KMS-11 (cell line): ENCODE measurements at regions not wholly inside any gene's neighbourhood (a gene's known extent, or its start where the extent isn't known, plus 50 kb on each side); places are given as distances from the start of the nearest gene placed in this dataset.

Experiments
- H2AFZ ChIP-seq: fragments of 200-600 bp; sonication (generic); 2 replicates; pipeline ENCODE4 v1.6.1; 2016; ENCODE audit warnings: antibody characterized with exemption, mixed run types, low read depth
- H3K27ac ChIP-seq: fragments of 200-600 bp; sonication (generic); 2 replicates; pipeline ENCODE4 v1.6.1; 2016; ENCODE audit warnings: mild to moderate bottlenecking, mixed run types
- H3K27me3 ChIP-seq: fragments of 200-600 bp; sonication (generic); 2 replicates; pipeline ENCODE4 v1.6.1; 2017; ENCODE audit warnings: mild to moderate bottlenecking, low read depth, mixed run types, moderate library complexity; ENCODE audit not compliant: insufficient read depth
- H3K36me3 ChIP-seq: fragments of 200-600 bp; sonication (generic); 2 replicates; pipeline ENCODE4 v1.6.1; 2017; ENCODE audit warnings: mild to moderate bottlenecking, mixed run types; ENCODE audit not compliant: insufficient read depth
- H3K4me1 ChIP-seq: fragments of 200-600 bp; sonication (generic); 2 replicates; pipeline ENCODE4 v1.6.1; 2016; ENCODE audit warnings: mild to moderate bottlenecking, low read depth, mixed run types; ENCODE audit not compliant: poor library complexity, severe bottlenecking
- H3K4me2 ChIP-seq: fragments of 200-600 bp; sonication (generic); 2 replicates; pipeline ENCODE4 v1.7.0; 2016; ENCODE audit warnings: mild to moderate bottlenecking, mixed run types
- H3K4me3 ChIP-seq: fragments of 200-600 bp; sonication (generic); IDR thresholded peaks from 2 replicates; pipeline ENCODE4 v1.6.1; 2017; ENCODE audit warnings: low read depth, low read length, mixed read lengths; ENCODE audit not compliant: insufficient read depth
- H3K79me2 ChIP-seq: fragments of 200-600 bp; sonication (generic); 2 replicates; pipeline ENCODE4 v1.6.1; 2016; ENCODE audit warnings: low read depth, mixed run types; ENCODE audit not compliant: insufficient read depth
- H3K9ac ChIP-seq: fragments of 200-600 bp; sonication (generic); 2 replicates; pipeline ENCODE4 v1.6.1; 2016; ENCODE audit warnings: mild to moderate bottlenecking, mixed run types
- H4K20me1 ChIP-seq: fragments of 200-600 bp; sonication (generic); 2 replicates; pipeline ENCODE4 v1.6.1; 2016; ENCODE audit warnings: mild to moderate bottlenecking, mixed run types; ENCODE audit not compliant: insufficient read depth
- TF ChIP-seq, protein P1 (sequence below): fragments of 200-600 bp; sonication (generic); conservative IDR thresholded peaks from 2 replicates; pipeline ENCODE4 v1.6.1; 2017; ENCODE audit warnings: low read depth, mild to moderate bottlenecking, antibody characterized with exemption, low read length, moderate library complexity, mixed read lengths

- no peaks in the 10 kb centered on the region for H3K36me3 ChIP-seq
- TF ChIP-seq, protein P1, sequence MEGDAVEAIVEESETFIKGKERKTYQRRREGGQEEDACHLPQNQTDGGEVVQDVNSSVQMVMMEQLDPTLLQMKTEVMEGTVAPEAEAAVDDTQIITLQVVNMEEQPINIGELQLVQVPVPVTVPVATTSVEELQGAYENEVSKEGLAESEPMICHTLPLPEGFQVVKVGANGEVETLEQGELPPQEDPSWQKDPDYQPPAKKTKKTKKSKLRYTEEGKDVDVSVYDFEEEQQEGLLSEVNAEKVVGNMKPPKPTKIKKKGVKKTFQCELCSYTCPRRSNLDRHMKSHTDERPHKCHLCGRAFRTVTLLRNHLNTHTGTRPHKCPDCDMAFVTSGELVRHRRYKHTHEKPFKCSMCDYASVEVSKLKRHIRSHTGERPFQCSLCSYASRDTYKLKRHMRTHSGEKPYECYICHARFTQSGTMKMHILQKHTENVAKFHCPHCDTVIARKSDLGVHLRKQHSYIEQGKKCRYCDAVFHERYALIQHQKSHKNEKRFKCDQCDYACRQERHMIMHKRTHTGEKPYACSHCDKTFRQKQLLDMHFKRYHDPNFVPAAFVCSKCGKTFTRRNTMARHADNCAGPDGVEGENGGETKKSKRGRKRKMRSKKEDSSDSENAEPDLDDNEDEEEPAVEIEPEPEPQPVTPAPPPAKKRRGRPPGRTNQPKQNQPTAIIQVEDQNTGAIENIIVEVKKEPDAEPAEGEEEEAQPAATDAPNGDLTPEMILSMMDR, result no peak
- H2AFZ ChIP-seq, result no peak overlapping the region
- no peak overlapping the region for H3K4me2 ChIP-seq
- H3K27ac ChIP-seq, result no peak overlapping the region
- H4K20me1 ChIP-seq, result no peaks in the 10 kb centered on the region
- H3K27me3 ChIP-seq, result no peaks in the 10 kb centered on the region
- no peaks in the 10 kb centered on the region for H3K79me2 ChIP-seq
- no peak overlapping the region for H3K9ac ChIP-seq
- H3K4me3 ChIP-seq, result no peak overlapping the region
- no peaks in the 10 kb centered on the region for H3K4me1 ChIP-seq
Observed at GRCh38 chr3:81303321-81303720, 458.1 kb downstream of the GBE1 start.

- no peaks in the 10 kb centered on the region for H3K27me3 ChIP-seq
- H3K79me2 ChIP-seq, result no peaks in the 10 kb centered on the region
- TF ChIP-seq, protein P1, result peak; percentile 65
- H3K4me1 ChIP-seq, result no peaks in the 10 kb centered on the region
- no peak overlapping the region for H3K9ac ChIP-seq
- H2AFZ ChIP-seq, result no peak overlapping the region
- no peak overlapping the region for H3K4me3 ChIP-seq
- H3K4me2 ChIP-seq, result no peak overlapping the region
- no peak overlapping the region for H3K27ac ChIP-seq
- H3K36me3 ChIP-seq, result no peaks in the 10 kb centered on the region
- H4K20me1 ChIP-seq, result no peaks in the 10 kb centered on the region
Observed at GRCh38 chr3:81302045-81302444, 459.4 kb downstream of the GBE1 start.

- Histone ChIP-seq H3K79me2 (no peaks in the 10 kb centered on the region), H3K4me3 (no peak overlapping the region), H3K36me3 (no peaks in the 10 kb centered on the region), H3K27me3 (no peaks in the 10 kb centered on the region), H3K9ac (no peak overlapping the region), H4K20me1 (no peaks in the 10 kb centered on the region), H3K27ac (no peak overlapping the region), H2AFZ (no peak overlapping the region), H3K4me2 (no peak overlapping the region), H3K4me1 (no peaks in the 10 kb centered on the region)
- TF ChIP-seq, protein P1, result no peak
Observed at GRCh38 chr3:81301230-81301629, 460.2 kb downstream of the GBE1 start.

GRCh38 chr3:81300324-81300927 lies 461.0 kb downstream of the GBE1 start:
- Histone ChIP-seq H3K27me3 (no peaks in the 10 kb centered on the region), H2AFZ (no peak overlapping the region), H3K9ac (no peak overlapping the region), H3K79me2 (no peaks in the 10 kb centered on the region), H4K20me1 (no peaks in the 10 kb centered on the region), H3K27ac (no peak overlapping the region), H3K4me2 (no peak overlapping the region), H3K4me3 (no peak overlapping the region), H3K36me3 (no peaks in the 10 kb centered on the region), H3K4me1 (no peaks in the 10 kb centered on the region)
- TF ChIP-seq, protein P1, result no peak
